AG04450 (cell line): ENCODE measurements at regions not wholly inside any gene's neighbourhood (a gene's known extent, or its start where the extent isn't known, plus 50 kb on each side); places are given as distances from the start of the nearest gene placed in this dataset.

ENCODE experiments used
- CTCF ChIA-PET: fragments of 300-600, 350-600 bp; formaldehyde crosslinking; extraction: SDS; loops from one replicate; lab custom pipeline; 2022; ENCODE audit warnings: antibody characterized with exemption, inconsistent platforms; lab: Charles Lee
- POLR2A ChIA-PET: fragments of 350-600 bp; formaldehyde crosslinking; extraction: SDS; loops from one replicate; lab custom pipeline; 2021; ENCODE audit warnings: antibody characterized with exemption, inconsistent platforms; lab: Yijun Ruan, JAX
- DNase-seq: peaks from one replicate; pipeline ENCODE4 v3.0.0-alpha.2; 2011; ENCODE audit warnings: low read depth, low spot score
- H3K27ac ChIP-seq: one replicate; pipeline ENCODE4 v1.5.1; 2012; ENCODE audit warnings: low read depth, low read length, control low read depth
- H3K27me3 ChIP-seq: one replicate; pipeline ENCODE4 v1.6.0; 2012; ENCODE audit warnings: low read length; ENCODE audit not compliant: control insufficient read depth, insufficient read depth
- H3K4me3 ChIP-seq: 2 replicates; pipeline ENCODE4 v1.5.1; 2011; ENCODE audit warnings: mild to moderate bottlenecking, low read depth, low read length, control low read depth
- H3K9me3 ChIP-seq: 2 replicates; pipeline ENCODE4 v1.5.1; 2012; ENCODE audit warnings: low read length; ENCODE audit not compliant: control insufficient read depth, insufficient read depth
- CTCF ChIP-seq: IDR thresholded peaks from 2 replicates; pipeline ENCODE4 v1.5.1; 2011; ENCODE audit warnings: low read depth, low read length, control low read depth, inconsistent platforms

DNA sequence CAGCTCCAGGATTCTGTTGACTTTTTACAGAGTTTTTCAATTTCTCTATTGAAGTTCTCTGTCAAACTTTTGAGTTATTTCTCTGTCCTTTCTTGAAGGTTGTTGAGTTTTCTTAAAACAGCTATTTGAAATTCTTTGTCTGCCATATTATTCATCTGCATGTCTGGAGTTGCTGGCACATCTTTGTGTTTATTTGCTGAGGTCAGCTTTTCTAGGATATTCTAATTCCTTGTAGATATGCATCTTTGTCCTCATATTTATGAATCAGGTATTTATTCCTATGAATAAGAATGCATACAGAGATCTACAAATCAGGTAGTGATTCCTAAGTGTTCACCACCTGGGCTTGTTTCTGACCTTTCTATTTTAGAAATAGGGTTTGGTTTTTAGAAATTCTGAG is 546.4 kb downstream of the RAPGEF2 start:
- Histone ChIP-seq H3K9me3 (peaks cover 4% of the 10 kb centered on the region; the same call in 1 of the 2 replicates), H3K27ac (no peak overlapping the region), H3K4me3 (no peak overlapping the region), H3K27me3 (no peaks in the 10 kb centered on the region)
- ChIA-PET POLR2A (no interaction called here), CTCF (no interaction called here)
- DNase-seq: no peak
- no peak for TF ChIP-seq CTCF

GRCh38 chr4:159652871-159653270 is 550.0 kb downstream of the RAPGEF2 start:
- POLR2A ChIA-PET: no interaction called here
- H3K4me3 ChIP-seq: no peak overlapping the region
- H3K27me3 ChIP-seq: no peaks in the 10 kb centered on the region
- TF ChIP-seq CTCF: no peak
- no peak for DNase-seq
- peaks cover 7% of the 10 kb centered on the region for H3K9me3 ChIP-seq
- H3K27ac ChIP-seq: no peak overlapping the region
- CTCF ChIA-PET: no interaction called here

DNA sequence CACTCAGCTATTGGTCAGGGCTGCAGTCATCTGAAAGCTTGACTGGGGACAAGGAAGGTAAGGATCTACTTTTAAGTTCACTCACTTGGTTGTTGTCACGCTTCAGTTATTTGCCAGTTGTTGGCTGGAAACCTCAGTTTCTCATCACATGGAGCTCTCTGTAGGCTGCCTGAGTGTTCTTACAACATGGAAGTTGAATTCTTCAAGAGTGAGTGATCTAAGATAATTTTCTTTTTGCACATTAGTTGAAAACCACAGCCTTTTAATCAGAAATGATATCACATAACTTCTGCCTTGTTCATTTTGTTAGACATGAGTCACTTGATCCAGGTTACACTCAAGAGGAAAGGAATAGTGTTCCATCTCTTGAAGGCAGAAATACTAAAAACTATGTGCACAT is 552.7 kb downstream of the RAPGEF2 start:
- no peak overlapping the region for H3K27ac ChIP-seq
- no peaks in the 10 kb centered on the region for H3K27me3 ChIP-seq
- peaks cover 9% of the 10 kb centered on the region for H3K9me3 ChIP-seq
- no peak for DNase-seq
- CTCF ChIA-PET: no interaction called here
- POLR2A ChIA-PET: no interaction called here
- TF ChIP-seq CTCF: no peak
- no peak overlapping the region for H3K4me3 ChIP-seq

DNA sequence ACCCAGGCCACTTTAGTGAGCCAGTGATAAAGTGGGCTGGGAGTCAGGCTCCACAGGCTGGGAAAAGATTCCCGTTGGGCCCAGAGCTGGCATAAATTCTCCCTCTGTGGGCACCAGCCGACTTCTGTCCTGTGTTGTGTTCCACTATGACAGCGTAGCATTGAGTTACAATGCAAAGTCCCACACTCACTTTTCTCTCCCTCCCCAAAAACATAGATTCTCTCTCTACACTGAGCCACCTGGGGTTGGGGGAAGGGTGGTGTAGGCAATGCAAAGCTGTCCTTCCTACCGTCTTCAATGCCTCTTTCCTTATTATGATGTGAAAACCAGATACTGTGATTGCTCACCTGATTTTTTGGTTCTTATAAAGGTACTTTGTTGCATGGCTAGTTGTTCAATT is 566.2 kb downstream of the RAPGEF2 start:
- H3K27ac ChIP-seq: no peak overlapping the region
- no peak for TF ChIP-seq CTCF

GRCh38 chr4:159673221-159673620 is 570.3 kb downstream of the RAPGEF2 start:
- DNase-seq: no peak
- no peak overlapping the region for H3K4me3 ChIP-seq
- H3K9me3 ChIP-seq: peaks cover 23% of the 10 kb centered on the region
- H3K27ac ChIP-seq: no peak overlapping the region
- ChIA-PET CTCF (no interaction called here), POLR2A (no interaction called here)
- no peak for TF ChIP-seq CTCF
- no peaks in the 10 kb centered on the region for H3K27me3 ChIP-seq

More for the DNA sequence above, 566.2 kb downstream of the RAPGEF2 start:
- DNase-seq: no peak
- Histone ChIP-seq H3K27me3 (no peaks in the 10 kb centered on the region), H3K4me3 (no peak overlapping the region), H3K9me3 (peaks cover 16% of the 10 kb centered on the region; the same call in 1 of the 2 replicates)
- ChIA-PET CTCF (no interaction called here), POLR2A (no interaction called here)
